Ramos (cell line): ENCODE measurements at regions not wholly inside any gene's neighbourhood (a gene's known extent, or its start where the extent isn't known, plus 50 kb on each side); places are given as distances from the start of the nearest gene placed in this dataset.
"Not testable (repeated sequence)": the region's sequence is repeated elsewhere in the genome, so short reads cannot be mapped to it uniquely, and the experiment has no call there.

Experiments used
- in situ Hi-C: fragments of 300-500 bp; cut with MboI; formaldehyde crosslinking; loops from one replicate; pipeline ENCODE4 v1.14.3; 2022; ENCODE audit warnings: low sequenced_read_pairs; ENCODE audit not compliant: unreplicated experiment

DNA sequence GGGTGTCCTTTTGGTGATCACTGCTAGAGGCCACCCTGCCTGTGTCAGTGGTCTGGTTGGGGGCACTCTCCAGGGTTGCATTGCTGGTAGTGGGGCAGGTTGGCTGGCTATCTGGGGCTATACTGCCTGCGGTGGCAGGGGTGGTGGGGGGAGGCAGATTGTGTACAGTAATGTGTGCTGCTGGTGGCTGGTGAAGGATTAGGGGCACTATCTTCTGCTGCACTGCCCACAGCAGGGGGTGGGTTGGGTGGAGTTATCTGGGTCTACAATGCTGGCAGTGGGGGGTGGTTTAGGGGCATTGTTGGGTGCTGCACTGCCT, 204.0 kb upstream of the WSB1 start:
- in situ Hi-C loops, result loop anchor here (10.0 kb wide), 1 partner anchor 65 kb away; no protein-coding TSS in a partner anchor

DNA sequence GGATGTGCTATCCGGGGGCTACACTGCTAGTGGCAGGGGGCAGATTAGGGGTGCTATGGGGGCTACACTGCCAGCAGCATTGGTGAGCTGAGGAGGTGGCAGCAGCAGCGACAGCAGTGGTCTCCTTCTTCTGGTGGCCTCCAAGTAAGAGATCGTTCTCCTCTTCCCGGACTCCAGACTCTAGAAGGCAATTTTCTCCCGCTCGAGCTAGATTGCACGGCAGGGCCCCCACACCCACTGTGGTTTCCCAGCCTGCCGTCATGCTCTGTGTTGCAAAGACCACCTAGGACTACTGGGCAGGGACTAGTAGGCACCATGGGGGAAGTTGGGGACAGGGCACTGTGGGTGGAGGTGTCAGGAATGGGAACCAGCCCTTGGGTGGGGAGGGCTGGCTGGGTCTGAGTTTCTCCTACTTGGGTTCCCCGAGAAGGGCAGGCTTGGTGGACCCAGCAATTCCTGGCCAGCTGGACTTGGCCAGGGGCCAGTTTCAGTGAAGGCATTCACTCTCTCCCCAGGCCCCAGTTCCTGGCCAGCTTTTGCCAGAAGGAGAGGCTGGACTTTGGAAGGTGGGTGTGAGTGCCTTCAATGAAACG, 203.4 kb upstream of the WSB1 start:
- in situ Hi-C loops, result loop anchor here (10.0 kb wide), 1 partner anchor 64 kb away; no protein-coding TSS in a partner anchor

DNA sequence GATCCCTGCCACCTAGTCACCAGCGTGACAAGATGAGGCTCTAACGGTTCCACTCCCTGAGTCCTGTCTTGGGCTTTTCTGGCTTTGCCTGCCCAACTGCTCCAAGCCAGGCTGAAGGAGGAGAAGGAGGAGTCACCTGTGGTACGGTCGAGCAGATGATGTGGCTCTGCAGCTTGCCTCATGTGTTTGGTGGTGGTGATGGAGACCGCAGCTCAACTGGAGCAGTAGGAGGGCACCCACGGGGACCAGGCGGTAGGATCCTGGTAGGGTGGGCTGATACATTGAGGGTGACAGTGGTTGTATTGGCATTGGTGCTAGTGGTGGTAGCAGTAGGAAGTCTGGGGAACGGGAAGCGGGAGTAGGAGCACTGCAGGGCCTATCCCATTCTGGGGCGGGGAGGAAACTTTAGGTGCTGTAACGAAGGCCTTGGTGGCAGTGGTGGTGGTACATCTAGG, 202.8 kb upstream of the WSB1 start:
- in situ Hi-C loops, result loop anchor here (10.0 kb wide), 1 partner anchor 64 kb away; no protein-coding TSS in a partner anchor

DNA sequence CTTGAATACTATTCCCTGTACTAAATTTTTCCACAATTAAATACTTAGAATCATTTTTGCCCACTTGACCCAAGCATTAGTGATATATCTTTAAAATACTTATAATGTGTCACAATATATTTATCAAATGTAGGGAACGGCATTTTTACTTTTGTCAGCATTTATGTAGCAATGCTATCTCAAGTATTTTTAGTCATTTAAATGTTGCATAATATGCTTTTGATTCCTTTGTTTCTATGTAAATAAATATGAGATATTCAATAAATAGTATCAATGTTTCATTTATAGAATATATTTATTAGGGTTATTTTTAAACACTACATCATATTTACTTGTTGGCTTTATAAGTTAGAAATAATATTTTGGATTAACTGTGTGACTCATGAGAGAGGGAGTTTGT, 199.7 kb upstream of the WSB1 start:
- in situ Hi-C loops, result loop anchor here (10.0 kb wide), 1 partner anchor 61 kb away; no protein-coding TSS in a partner anchor

DNA sequence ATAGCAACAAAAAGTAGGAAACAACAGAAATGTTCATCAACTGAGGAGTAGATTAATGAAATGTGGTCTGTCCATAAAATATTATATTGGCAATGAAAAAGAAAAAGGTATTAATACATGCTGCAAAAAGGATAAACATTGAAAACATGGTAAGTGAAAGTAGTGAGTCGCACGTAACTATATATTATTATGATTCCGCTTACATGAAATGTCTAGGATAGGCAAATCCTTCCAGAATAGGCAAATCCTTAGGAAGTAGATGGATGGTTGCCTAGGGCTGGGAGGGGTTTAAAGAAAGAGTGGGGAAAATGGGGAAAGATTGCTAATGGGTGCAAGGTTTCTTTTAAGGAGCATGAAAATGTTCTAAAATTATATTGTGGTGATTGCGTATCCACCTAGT, 198.1 kb upstream of the WSB1 start:
- in situ Hi-C loops, result loop anchor here (10.0 kb wide), 1 partner anchor 59 kb away; no protein-coding TSS in a partner anchor

DNA sequence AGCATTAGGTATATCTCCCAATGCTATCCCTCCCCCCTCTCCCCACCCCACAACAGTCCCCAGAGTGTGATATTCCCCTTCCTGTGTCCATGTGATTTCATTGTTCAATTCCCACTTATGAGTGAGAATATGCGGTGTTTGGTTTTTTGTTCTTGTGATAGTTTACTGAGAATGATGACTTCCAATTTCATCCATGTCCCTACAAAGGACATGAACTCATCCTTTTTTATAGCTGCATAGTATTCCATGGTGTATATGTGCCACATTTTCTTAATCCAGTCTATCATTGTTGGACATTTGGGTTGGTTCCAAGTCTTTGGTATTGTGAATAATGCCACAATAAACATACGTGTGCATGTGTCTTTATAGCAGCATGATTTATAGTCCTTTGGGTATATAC, 194.6 kb upstream of the WSB1 start:
- in situ Hi-C loops, result loop anchor here (10.0 kb wide), 1 partner anchor 56 kb away; no protein-coding TSS in a partner anchor

DNA sequence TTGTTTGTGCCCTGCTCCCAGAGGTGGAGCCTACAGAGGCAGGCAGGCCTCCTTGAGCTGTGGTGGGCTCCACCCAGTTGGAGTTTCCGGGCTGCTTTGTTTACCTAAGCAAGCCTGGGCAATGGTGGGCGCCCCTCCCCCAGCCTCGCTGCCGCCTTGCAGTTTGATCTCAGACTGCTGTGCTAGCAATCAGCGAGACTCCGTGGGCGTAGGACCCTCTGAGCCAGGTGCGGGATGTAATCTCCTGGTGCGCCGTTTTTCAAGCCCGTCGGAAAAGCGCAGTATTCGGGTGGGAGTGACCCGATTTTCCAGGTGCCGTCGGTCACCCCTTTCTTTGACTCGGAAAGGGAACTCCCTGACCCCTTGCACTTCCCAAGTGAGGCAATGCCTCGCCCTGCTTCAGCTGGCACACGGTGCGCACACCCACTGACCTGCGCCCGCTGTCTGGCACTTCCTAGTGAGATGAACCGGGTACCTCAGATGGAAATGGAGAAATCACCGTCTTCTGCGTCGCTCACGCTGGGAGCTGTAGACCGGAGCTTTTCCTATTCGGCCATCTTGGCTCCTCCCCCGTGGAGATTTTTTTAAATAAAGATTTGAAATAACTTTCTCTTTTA, 189.2 kb upstream of the WSB1 start:
- in situ Hi-C loops, result loop anchor here (10.0 kb wide), 1 partner anchor 60 kb away; no protein-coding TSS in a partner anchor

DNA sequence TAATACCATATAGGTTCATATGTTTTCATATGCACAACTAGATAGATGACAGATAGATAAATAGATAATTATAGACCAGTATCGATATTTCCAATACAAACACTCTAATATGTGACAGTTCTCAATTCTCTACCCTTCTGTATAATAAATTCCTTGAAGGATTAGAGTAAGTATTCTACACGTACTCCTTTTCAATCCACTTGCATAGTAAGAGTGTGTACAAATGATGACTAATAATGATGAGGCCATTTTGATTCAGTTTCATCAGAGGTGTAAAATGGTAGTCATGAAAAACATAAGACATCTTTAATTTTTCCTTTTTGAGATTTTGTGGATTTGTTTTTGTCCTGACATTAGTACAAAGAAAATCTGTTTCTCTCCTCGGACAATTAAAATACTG, 188.3 kb upstream of the WSB1 start:
- in situ Hi-C loops, result loop anchor here (10.0 kb wide), 1 partner anchor 61 kb away; no protein-coding TSS in a partner anchor

DNA sequence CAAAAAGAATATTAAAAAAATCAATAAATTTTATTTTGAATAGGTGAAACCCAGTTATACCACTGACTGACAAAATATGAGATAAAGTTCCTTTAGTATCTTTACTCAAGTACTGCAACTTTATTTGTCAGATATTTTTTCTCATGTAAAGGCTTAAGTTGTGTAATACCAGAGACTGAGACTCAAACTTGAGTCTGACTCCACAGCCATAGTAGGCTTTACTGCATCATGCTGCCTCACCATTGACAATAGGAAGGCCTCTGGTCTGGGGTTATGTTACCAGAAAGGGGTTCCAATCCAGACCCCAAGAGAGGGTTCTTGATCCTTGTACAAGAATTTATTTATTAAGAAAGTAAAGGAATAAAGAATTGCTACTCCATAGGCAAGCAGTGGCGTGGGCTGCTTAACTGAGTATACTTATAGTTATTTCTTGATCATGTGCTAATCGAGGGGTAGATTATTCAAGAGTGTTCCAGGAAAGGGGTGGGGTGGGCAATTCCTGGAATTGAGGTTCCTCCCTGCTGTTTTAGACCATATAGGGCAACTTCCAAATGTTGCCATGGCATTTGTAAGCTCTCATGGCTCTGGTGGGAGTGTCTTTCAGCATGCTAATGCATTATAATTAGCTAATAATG, 187.4 kb upstream of the WSB1 start:
- in situ Hi-C loops, result loop anchor here (10.0 kb wide), 1 partner anchor 62 kb away; no protein-coding TSS in a partner anchor

DNA sequence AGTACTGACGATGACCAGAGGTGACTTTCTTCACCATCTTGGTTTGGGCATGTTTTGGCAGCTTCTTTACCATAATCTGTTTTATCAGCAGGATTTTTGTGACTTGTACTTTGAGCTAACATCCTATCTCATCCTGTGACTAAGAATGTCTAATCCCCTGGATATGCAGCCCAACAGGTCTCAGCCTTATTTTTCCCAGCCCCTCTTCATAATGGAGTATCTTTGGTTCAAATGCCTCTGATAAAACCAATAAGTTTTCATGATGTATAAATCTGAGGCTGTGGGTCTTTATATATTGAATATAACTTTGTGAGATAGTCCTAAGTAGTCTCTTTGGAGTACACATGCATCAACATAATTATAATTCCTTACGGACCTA, 186.9 kb upstream of the WSB1 start:
- in situ Hi-C loops, result loop anchor here (10.0 kb wide), 1 partner anchor 62 kb away; no protein-coding TSS in a partner anchor

DNA sequence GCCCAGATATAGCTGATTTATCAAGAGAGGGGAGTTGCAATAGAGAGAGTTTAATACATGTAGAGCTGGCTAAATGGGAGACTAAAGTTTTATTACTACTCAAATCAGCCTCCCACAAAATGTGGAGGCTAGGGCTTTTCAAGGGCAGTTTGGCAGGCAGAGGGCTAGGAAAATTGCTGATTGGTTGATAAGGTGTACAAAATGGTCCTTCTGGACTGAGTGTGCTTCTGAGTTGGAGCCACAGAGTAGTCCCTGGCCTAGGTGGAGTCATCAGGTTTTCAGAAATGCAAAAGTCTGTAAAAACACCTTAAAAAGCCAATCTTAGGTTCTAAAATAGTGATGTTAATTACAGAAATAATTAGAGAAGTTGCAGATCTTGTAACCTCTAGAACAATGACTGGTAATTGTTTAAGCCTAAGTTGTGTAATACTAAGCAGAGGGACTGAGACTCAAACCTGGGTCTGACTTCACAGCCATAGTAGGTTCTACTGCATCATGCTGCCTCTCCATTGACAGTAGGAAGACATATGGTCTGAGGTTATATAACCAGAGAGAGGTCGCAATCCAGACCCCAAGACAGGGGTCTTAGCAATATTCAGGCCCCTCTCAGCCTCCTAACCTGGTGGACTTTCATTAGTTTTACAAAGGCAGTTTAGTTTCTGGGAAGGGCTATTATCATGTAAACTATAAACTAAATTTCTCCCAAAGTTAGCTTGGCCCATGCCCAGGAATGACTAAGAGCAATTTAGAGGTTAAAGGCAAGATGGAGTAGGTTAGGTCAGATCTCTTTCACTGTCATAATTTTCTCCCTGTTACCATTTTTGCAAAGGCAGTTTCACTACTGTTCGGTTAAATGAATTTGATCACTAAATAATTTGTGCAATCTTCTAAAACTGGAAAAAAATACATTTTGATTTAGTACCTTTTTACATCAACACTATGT, 186.3 kb upstream of the WSB1 start:
- in situ Hi-C loops, result loop anchor here (10.0 kb wide), 1 partner anchor 63 kb away; no protein-coding TSS in a partner anchor

DNA sequence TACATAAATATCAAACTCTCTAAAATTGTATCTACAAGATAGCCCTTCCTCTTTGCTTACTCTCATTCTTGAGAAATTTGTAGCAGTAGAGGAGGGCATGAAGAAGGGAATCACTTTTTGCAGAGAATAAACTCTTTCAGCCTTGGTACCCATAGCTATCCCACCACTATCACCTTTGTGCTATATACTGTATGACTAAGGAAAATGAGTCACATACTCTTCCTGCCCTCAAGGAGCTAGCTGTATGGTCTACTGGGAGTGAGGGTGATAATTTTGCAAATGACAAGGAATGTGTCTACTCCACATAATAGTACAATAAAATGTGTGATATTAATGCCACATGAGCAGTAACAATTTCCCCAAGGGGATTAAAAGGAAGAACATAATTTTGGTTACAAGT, 184.6 kb upstream of the WSB1 start:
- in situ Hi-C loops, result loop anchor here (10.0 kb wide), 1 partner anchor 65 kb away; no protein-coding TSS in a partner anchor

DNA sequence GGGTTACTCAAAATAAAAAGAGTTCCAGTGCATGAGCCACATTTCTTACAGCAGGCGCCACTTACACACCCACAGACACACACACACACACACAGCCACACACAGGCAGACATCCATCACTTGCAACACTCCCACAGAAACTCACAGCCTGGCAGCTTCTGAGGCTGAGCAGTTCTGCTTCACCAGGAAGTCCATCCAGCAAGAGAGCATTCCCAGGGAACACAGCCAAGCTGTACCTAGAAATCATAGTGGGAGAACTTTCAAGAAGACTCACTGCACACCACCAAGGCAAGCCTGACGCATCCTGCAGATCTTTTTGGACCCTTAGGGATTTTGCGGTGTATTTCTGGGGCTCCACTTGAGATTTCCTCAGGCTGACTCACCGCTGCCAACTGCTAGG, 140.9 kb upstream of the WSB1 start:
- in situ Hi-C loops, result loop anchor here (10.0 kb wide), 1 partner anchor 58 kb away; no protein-coding TSS in a partner anchor

DNA sequence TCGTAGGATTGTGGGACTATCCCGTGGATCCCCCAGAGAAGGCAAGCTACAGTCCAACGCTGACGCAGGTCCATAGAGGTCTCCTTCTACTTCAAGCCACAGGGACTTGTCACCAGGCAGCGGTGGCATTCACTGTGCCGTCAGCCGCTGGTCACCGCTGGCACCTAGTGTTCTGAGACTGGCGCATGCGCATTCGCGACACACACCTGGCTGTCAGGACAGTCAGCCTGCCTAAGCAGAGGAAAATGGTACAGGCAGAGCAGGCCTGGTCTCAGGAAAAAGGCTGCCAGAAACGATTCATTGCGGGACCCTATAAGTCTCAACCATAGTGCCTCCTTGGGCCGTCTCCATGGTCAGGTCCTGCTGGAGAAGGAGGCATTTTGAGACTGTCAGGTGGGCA, 138.0 kb upstream of the WSB1 start:
- in situ Hi-C loops, result loop anchor here (10.0 kb wide), 1 partner anchor 61 kb away; no protein-coding TSS in a partner anchor

DNA sequence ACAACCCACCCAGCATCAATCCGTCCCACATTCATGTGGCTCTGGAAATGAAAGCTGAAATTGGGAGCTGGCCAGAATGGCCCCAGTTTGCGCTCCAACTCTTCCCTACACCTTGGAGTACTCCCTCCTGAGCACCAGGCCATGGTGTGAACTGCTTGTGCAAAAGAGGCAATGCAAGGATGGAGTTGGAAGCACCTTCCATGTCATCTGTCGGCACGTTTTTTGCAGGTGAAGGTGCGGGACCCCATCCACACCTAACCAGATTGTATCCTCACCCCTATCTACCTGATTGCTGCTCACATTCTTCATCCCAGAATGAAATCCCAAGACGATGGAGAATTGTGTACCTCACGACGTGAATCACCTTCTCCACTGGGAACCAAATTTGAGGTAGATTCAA, 136.6 kb upstream of the WSB1 start:
- in situ Hi-C loops, result loop anchor here (10.0 kb wide), 1 partner anchor 62 kb away; no protein-coding TSS in a partner anchor

DNA sequence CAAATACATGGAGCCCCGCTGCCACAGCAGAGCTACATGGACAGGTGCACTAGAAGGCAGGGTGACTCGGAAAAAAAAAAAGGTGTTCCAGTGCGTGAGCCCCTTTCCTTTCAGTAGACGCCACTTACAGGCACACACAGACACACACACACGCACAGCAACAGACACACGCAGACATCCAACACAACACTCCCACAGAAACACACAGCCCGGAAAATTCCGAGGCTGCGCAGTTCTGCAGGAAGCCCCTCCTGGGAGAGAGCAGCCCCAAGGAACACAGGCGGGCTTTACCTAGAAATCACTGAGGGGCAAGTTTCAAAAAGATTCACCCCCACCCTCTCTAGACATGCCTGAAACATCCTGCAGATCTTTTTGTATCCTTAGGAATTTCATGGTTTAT, 136.0 kb upstream of the WSB1 start:
- in situ Hi-C loops, result loop anchor here (10.0 kb wide), 1 partner anchor 63 kb away; no protein-coding TSS in a partner anchor

DNA sequence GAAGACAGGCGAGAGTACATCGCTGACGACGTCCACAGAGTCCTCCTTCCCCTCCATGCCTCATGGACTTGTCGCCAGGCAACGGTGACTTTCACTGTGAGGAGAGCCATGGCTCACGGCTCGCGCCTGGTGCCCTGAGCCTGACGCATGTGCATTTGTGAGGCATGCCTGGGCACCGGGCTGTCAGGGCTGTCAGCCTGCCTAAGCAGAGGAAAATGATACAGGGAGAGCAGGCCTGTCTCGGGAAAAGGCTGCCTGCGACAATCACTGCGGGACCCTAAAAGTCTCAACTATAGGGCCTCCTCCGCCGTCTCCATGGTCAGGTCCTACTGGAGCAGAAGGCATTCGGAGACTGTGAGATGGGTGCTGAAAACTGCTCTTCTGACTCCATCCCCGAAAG, 135.5 kb upstream of the WSB1 start:
- in situ Hi-C loops, result loop anchor here (10.0 kb wide), 1 partner anchor 64 kb away; no protein-coding TSS in a partner anchor

DNA sequence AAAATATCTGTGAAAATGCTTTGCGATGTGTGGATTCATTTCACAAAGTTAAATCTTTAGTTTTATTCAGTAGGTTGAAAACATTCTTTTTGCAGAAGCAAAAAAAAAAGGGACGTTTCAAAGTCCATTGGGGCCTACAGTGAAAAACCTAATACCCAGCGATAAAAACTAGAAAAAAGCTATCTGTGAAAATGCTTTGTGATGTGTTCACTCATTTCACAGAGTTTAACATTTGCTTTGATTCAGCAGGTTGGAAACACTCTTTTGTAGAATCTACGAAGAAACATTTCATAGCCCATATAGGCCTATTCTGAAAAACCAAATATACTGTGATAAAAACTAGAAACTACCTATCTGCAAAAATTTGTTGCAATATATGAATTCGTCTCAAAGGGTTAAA, 113.6 kb upstream of the WSB1 start:
- in situ Hi-C loops, result no loop called here

DNA sequence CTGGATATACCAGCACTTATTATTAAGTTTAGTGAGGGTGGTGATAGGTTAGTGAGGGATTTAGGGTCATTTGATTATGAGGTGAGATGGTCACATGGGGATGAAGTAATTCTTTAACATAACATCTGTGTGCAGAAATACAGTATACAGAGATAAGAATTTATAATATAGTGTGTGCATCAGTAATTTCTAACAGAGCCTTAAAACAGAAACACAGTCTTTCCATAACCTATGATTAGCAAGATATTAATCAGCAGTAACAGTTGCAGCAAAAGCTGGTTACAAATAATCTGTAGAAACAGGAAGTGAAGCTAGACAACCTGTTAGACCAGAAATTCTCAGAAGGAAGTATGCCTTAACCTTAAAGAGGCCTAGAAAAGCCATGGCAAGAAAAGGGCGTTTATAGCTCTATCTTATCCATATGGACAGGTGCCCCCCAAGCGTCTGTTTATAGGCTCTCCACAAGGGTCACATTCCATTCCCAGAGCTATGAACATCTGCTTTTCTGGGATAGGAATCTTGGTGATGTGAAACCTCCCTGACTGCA, 112.5 kb upstream of the WSB1 start:
- in situ Hi-C loops, result not testable (repeated sequence)
